SK-N-SH treated with all-trans-retinoic acid at 6 μM for 48 hours (cell line): ENCODE measurements at regions not wholly inside any gene's neighbourhood (a gene's known extent, or its start where the extent isn't known, plus 50 kb on each side); places are given as distances from the start of the nearest gene placed in this dataset.

ENCODE experiments used
- PATZ1 ChIP-seq: fragments of 250-450 bp; sonication (Bioruptor Pico); IDR thresholded peaks from 2 replicates; pipeline ENCODE4 v1.8.0; 2020; ENCODE audit warnings: mild to moderate bottlenecking, moderate library complexity, borderline replicate concordance
- ZFP3 ChIP-seq: fragments of 250-450 bp; sonication (Bioruptor Pico); IDR thresholded peaks from 2 replicates; pipeline ENCODE4 v1.5.0; 2020; ENCODE audit warnings: mild to moderate bottlenecking, moderate library complexity
- ZNF70 ChIP-seq: fragments of 450-650 bp; formaldehyde crosslinking; IDR thresholded peaks from 2 replicates; pipeline ENCODE4 v1.5.0; 2020; ENCODE audit warnings: mild to moderate bottlenecking, moderate library complexity
- TF ChIP-seq, protein P1 (sequence below): fragments of 250-450 bp; sonication (Bioruptor Pico); IDR thresholded peaks from 2 replicates; pipeline ENCODE4 v1.5.0; 2020; ENCODE audit warnings: mild to moderate bottlenecking, moderate library complexity

GRCh38 chr11:69375316-69376154, 81.6 kb downstream of the MYEOV start:
- TF ChIP-seq PATZ1 (CRISPR knock-in tag), result no peak
- no peak for TF ChIP-seq ZNF70 (CRISPR knock-in tag)
- no peak for TF ChIP-seq ZFP3
- TF ChIP-seq, protein P1, sequence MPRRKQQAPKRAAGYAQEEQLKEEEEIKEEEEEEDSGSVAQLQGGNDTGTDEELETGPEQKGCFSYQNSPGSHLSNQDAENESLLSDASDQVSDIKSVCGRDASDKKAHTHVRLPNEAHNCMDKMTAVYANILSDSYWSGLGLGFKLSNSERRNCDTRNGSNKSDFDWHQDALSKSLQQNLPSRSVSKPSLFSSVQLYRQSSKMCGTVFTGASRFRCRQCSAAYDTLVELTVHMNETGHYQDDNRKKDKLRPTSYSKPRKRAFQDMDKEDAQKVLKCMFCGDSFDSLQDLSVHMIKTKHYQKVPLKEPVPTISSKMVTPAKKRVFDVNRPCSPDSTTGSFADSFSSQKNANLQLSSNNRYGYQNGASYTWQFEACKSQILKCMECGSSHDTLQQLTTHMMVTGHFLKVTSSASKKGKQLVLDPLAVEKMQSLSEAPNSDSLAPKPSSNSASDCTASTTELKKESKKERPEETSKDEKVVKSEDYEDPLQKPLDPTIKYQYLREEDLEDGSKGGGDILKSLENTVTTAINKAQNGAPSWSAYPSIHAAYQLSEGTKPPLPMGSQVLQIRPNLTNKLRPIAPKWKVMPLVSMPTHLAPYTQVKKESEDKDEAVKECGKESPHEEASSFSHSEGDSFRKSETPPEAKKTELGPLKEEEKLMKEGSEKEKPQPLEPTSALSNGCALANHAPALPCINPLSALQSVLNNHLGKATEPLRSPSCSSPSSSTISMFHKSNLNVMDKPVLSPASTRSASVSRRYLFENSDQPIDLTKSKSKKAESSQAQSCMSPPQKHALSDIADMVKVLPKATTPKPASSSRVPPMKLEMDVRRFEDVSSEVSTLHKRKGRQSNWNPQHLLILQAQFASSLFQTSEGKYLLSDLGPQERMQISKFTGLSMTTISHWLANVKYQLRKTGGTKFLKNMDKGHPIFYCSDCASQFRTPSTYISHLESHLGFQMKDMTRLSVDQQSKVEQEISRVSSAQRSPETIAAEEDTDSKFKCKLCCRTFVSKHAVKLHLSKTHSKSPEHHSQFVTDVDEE (CRISPR knock-in tag), result no peak
